ENCODE measurements at regions not wholly inside any gene's neighbourhood (a gene's known extent, or its start where the extent isn't known, plus 50 kb on each side); places are given as distances from the start of the nearest gene placed in this dataset.
A peak's percentile ranks its signal among the peaks of the same experiment; 100 is the strongest.

DNA sequence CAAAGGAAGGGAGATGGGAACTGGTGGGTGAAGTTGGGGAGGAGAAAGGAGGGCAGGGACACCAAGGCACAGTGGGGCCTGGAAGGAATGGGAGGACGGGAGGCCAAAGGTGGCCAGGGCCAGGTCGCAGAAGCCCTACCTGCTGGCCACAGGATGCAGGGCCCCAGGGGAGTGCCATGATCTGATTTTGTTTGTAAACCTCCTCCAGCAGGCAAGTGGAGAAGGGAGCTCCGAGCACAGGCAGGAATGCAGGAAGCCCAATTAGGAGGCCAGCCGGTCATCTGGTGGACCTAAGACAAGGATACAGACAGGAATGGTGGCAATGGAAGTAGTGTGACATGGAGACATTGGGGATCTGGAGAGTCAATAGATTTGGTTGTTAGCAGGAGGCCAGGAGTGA lies 107.0 kb upstream of the ZMIZ1 start:
- no peak for DNase-seq

DNA sequence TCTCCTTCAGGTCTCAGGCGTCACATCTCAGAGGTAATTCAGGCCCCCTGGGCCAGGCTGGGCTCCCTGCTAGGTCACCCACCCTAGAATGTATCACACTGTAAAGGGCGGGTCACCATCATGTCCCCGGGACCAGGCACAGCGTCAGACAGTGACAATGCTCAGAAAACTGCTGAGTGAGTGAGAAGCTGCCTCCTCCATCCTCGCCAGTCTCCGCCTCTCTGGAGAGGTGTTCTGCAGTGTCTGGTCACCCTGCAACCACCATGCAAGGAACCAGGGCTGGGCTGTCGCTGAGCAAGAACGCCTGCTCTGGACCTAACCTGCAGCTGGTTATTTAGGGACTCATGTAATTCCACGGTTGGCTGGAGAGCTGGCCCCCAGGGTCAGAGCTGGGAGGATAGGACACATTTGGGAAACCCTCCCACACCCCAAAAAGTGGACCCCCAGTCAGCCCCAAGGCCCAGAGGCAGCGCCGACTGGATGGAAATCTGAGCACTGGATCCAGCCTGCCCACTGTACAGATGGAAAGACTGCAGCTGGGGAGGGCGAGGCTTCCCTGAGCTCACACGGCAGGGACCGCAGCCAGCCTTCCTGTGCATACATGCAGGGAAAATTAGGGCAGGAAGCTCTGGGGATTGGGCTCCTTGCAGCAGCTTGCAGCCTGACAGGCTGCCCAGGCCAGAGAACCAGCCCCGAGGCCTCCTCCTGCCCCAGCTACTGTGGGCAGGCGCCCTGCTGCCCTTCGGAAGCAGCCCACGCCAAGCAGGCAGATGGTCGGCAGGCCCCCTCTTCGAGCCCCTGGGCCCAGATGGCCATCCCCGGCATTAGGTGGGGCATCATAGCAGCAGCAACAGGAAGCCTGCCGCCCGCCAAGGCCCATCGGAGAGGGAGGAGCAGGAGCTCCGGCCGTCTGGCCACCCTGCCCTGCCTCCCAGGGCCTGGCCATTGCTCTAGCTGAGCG lies 105.4 kb upstream of the ZMIZ1 start:
- DNase-seq = no peak

- DNase-seq = no peak
Measured at GRCh38 chr10:78964274-78964951, 104.4 kb upstream of the ZMIZ1 start.

- DNase-seq = no peak
Measured at GRCh38 chr10:78964952-78965633, 103.7 kb upstream of the ZMIZ1 start.

DNA sequence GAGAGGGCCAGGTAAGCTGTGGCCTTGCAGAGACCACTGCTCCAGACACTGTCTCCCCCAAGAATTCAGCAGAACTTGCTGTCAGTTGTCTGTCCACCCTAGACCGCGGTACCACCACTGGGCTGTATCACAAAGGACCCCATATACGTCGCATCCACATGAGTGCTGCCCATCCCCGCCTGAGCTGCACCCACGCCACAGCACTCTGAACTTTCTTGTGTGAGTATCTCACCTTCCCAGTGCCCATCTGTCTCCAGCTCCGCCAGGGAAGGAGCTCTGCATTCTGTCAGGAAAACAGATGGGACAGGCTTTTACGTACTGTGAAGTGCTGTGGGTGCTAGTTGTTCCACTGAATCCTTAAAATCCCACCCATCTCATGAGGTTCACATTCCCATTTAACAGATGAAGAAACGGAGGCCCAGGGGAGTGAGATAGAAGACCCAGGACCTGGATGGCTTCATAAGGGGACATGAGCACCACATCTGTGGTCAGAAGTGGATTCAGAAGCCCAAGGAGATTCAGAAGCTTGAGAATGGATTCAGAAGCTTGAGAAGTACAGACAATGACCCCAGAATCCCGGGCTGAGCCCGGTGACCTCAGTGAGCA lies 102.5 kb upstream of the ZMIZ1 start:
- no peak for DNase-seq

GRCh38 chr10:78966844-78967488 lies 101.8 kb upstream of the ZMIZ1 start:
- DNase-seq = no peak

DNA sequence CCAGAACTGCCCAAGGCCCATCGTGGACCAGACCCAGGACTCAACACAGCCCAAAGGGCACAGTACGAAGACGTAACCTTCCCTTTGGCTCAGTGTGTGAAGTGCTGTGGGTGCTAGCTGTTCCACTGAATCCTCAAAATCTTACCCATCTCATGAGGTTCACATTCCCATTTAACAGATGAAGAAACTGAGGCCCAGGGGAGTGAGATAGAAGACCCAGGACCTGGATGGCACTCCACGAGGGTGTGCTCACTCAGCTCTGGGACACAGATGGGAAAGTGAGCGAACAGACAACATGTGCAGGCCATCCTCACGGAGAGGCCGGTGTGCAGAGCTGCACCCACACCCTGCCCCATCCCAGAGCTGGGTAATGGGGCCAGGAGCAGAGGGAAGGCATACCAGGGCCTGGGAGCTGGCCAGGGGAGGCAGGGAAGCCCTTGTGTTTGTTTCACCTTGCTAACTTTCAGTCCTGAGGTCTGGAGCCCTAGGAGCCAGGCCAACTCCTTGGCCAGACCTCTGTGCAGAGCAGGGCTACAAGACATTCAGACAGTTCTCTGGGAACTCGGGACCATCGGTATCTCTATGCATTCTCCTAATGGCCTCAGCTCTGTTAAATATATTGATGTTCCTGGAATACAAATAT lies 100.3 kb upstream of the ZMIZ1 start:
- no peak for DNase-seq

DNA sequence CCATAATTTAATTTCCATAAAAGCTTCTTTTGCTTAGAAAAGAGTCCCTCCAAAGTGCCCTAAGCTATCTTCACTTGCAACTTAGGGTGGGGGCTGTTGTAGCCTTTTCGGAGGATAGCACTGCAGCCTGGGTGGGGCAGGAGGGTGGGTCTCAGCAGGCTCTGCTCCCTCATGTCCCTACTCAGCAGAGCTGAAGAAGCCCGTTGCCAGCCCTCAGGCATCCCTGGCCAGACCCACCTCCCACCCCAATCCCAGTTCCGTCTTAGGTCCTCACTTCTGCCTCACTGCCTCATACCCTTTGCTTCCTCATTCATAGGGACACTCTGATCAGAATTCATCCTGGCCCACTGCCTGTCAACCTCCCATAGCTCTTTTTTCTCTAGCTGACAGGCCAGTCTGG lies 99.8 kb upstream of the ZMIZ1 start:
- DNase-seq = no peak

DNA sequence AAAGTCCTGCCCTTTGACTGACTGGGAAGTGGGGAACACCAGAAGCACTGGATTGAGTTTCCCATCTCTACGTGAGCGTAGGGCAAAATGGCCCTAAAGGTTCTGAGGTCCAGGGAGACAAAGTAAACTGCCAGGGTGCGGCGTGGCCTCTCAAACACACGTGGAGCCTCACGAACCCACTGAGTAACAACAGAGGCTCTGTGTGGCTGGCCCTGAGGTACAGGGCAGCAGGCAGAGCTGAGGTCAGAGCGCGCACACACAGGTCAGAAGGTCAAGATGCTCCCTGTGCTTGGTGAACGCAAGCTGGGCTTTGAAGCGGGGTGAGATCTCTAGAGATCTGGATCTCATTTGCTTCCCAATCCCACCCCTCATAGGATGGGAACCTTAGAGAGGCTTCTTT lies 99.0 kb upstream of the ZMIZ1 start:
- DNase-seq = no peak

- DNase-seq = no peak
Measured at GRCh38 chr10:78970261-78970660, 98.5 kb upstream of the ZMIZ1 start.

GRCh38 chr10:78971094-78971682 lies 97.6 kb upstream of the ZMIZ1 start:
- no peak for DNase-seq

GRCh38 chr10:78972160-78972946 lies 96.4 kb upstream of the ZMIZ1 start:
- no peak for DNase-seq

GRCh38 chr10:78972947-78973900 lies 95.5 kb upstream of the ZMIZ1 start:
- peak; percentile 82 for DNase-seq

GRCh38 chr10:78973901-78974616 lies 94.7 kb upstream of the ZMIZ1 start:
- peak; percentile 80 for DNase-seq

GRCh38 chr10:78974617-78975317 lies 94.0 kb upstream of the ZMIZ1 start:
- peak; percentile 77 for DNase-seq

DNA sequence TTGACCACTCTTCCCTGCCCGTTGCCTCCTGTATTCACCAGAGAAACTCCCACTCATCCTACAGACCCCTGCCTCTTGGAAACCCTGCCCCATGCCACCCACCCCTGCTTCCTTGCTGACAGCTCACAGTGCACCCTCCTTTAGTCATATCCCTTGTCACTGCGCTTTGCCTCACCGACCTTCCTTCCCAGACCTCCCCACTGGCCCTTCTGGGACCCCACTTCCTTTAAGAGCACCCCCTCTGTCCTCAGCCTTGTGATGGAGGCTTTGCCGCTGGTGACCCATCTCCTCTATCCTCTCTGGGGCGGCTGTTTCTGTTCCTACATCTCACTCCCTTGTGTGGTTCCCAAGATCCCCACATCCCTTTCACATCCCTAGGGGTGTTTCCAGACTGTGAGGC lies 92.8 kb upstream of the ZMIZ1 start:
- no peak for DNase-seq

- DNase-seq = no peak
Measured at GRCh38 chr10:78976825-78977755, 91.7 kb upstream of the ZMIZ1 start.

All from NCI-H1694 (cell line).